ENCODE measurements at regions not wholly inside any gene's neighbourhood (a gene's known extent, or its start where the extent isn't known, plus 50 kb on each side); places are given as distances from the start of the nearest gene placed in this dataset.

DNA sequence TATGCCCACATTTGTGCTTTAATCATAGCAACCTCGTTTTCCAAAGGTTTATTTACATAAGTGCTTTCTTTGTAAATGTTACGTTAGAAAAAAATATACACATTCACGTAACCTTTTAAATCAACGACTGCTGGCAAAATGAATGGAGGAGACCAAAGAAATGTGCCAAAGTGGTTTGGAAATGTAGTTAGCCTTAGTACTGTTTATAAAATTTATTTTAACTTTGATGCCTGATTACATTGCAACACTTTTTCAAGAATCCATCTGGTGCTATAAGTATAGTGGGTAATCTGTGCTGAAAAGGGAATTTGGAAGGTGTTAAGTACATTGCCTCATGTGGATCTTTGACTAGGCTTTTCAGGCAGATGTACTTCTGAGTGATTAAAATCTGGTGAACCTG is 108.9 kb downstream of the IFI44 start (continued):
- TF ChIP-seq, protein P1, sequence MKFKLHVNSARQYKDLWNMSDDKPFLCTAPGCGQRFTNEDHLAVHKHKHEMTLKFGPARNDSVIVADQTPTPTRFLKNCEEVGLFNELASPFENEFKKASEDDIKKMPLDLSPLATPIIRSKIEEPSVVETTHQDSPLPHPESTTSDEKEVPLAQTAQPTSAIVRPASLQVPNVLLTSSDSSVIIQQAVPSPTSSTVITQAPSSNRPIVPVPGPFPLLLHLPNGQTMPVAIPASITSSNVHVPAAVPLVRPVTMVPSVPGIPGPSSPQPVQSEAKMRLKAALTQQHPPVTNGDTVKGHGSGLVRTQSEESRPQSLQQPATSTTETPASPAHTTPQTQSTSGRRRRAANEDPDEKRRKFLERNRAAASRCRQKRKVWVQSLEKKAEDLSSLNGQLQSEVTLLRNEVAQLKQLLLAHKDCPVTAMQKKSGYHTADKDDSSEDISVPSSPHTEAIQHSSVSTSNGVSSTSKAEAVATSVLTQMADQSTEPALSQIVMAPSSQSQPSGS (CRISPR knock-in tag; IDR thresholded peaks at IDR 0.05; ENCODE audit: borderline replicate concordance, low read depth) = no peak

DNA sequence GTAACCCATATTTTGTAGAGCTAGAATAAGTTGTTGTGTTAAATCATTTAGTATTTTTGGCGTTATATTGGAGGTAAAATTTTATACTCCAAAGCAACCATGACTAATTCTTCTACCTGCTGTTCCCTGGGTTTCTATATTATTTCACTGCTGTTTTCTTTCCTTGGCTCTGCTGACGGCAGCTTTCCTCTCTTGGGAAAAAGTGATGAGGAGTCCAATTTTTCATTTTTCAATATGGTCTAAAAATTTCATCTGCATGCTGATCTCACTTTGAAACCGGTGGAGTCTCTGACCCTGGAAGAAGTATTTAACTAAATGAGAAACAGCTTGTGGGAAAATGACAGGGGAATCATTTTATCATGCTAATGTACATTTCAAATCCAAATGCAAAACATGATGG is 110.2 kb downstream of the IFI44 start:
- H3K27me3 Mint-ChIP-seq (ENCODE audit: low read depth) = no peaks in the 10 kb centered on the region
- DNase-seq (ENCODE audit: low spot score) (no peak), ATAC-seq (no peak)
- no peaks in the 10 kb centered on the region for H3K36me3 Mint-ChIP-seq
- no peak overlapping the region for H3K27ac Mint-ChIP-seq
- H3K4me3 Mint-ChIP-seq = no peak overlapping the region
- TF ChIP-seq ZNF263 (CRISPR knock-in tag; IDR thresholded peaks at IDR 0.05; ENCODE audit: low read depth) = no peak
- TF ChIP-seq, protein P2, sequence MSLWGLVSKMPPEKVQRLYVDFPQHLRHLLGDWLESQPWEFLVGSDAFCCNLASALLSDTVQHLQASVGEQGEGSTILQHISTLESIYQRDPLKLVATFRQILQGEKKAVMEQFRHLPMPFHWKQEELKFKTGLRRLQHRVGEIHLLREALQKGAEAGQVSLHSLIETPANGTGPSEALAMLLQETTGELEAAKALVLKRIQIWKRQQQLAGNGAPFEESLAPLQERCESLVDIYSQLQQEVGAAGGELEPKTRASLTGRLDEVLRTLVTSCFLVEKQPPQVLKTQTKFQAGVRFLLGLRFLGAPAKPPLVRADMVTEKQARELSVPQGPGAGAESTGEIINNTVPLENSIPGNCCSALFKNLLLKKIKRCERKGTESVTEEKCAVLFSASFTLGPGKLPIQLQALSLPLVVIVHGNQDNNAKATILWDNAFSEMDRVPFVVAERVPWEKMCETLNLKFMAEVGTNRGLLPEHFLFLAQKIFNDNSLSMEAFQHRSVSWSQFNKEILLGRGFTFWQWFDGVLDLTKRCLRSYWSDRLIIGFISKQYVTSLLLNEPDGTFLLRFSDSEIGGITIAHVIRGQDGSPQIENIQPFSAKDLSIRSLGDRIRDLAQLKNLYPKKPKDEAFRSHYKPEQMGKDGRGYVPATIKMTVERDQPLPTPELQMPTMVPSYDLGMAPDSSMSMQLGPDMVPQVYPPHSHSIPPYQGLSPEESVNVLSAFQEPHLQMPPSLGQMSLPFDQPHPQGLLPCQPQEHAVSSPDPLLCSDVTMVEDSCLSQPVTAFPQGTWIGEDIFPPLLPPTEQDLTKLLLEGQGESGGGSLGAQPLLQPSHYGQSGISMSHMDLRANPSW (CRISPR knock-in tag; conservative IDR thresholded peaks at IDR 0.05; ENCODE audit: low read depth) = no peak
- TF ChIP-seq KAT7 (CRISPR knock-in tag; IDR thresholded peaks at IDR 0.05; ENCODE audit: borderline replicate concordance) = no peak
- TF ChIP-seq, protein P3, sequence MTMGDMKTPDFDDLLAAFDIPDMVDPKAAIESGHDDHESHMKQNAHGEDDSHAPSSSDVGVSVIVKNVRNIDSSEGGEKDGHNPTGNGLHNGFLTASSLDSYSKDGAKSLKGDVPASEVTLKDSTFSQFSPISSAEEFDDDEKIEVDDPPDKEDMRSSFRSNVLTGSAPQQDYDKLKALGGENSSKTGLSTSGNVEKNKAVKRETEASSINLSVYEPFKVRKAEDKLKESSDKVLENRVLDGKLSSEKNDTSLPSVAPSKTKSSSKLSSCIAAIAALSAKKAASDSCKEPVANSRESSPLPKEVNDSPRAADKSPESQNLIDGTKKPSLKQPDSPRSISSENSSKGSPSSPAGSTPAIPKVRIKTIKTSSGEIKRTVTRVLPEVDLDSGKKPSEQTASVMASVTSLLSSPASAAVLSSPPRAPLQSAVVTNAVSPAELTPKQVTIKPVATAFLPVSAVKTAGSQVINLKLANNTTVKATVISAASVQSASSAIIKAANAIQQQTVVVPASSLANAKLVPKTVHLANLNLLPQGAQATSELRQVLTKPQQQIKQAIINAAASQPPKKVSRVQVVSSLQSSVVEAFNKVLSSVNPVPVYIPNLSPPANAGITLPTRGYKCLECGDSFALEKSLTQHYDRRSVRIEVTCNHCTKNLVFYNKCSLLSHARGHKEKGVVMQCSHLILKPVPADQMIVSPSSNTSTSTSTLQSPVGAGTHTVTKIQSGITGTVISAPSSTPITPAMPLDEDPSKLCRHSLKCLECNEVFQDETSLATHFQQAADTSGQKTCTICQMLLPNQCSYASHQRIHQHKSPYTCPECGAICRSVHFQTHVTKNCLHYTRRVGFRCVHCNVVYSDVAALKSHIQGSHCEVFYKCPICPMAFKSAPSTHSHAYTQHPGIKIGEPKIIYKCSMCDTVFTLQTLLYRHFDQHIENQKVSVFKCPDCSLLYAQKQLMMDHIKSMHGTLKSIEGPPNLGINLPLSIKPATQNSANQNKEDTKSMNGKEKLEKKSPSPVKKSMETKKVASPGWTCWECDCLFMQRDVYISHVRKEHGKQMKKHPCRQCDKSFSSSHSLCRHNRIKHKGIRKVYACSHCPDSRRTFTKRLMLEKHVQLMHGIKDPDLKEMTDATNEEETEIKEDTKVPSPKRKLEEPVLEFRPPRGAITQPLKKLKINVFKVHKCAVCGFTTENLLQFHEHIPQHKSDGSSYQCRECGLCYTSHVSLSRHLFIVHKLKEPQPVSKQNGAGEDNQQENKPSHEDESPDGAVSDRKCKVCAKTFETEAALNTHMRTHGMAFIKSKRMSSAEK (CRISPR knock-in tag; IDR thresholded peaks at IDR 0.05; ENCODE audit: borderline replicate concordance) = no peak
- no peak for TF ChIP-seq GRHL2 (CRISPR knock-in tag; IDR thresholded peaks at IDR 0.05; ENCODE audit: insufficient replicate concordance, severe bottlenecking)
- no peak for TF ChIP-seq JUN (CRISPR knock-in tag; IDR thresholded peaks at IDR 0.05)
- TF ChIP-seq, protein P4, sequence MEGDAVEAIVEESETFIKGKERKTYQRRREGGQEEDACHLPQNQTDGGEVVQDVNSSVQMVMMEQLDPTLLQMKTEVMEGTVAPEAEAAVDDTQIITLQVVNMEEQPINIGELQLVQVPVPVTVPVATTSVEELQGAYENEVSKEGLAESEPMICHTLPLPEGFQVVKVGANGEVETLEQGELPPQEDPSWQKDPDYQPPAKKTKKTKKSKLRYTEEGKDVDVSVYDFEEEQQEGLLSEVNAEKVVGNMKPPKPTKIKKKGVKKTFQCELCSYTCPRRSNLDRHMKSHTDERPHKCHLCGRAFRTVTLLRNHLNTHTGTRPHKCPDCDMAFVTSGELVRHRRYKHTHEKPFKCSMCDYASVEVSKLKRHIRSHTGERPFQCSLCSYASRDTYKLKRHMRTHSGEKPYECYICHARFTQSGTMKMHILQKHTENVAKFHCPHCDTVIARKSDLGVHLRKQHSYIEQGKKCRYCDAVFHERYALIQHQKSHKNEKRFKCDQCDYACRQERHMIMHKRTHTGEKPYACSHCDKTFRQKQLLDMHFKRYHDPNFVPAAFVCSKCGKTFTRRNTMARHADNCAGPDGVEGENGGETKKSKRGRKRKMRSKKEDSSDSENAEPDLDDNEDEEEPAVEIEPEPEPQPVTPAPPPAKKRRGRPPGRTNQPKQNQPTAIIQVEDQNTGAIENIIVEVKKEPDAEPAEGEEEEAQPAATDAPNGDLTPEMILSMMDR (IDR thresholded peaks at IDR 0.05) = no peak
- TF ChIP-seq ZNF423 (CRISPR knock-in tag; IDR thresholded peaks at IDR 0.05) = no peak
- TF ChIP-seq CREB1 (CRISPR knock-in tag; IDR thresholded peaks at IDR 0.05) = no peak
- TF ChIP-seq, protein P5, sequence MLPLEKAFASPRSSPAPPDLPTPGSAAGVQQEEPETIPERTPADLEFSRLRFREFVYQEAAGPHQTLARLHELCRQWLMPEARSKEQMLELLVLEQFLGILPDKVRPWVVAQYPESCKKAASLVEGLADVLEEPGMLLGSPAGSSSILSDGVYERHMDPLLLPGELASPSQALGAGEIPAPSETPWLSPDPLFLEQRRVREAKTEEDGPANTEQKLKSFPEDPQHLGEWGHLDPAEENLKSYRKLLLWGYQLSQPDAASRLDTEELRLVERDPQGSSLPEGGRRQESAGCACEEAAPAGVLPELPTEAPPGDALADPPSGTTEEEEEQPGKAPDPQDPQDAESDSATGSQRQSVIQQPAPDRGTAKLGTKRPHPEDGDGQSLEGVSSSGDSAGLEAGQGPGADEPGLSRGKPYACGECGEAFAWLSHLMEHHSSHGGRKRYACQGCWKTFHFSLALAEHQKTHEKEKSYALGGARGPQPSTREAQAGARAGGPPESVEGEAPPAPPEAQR (CRISPR knock-in tag; IDR thresholded peaks at IDR 0.05) = no peak
- H3K4me1 Mint-ChIP-seq = no peaks in the 10 kb centered on the region
- POLR2A ChIA-PET = no interaction called here
- CTCF ChIA-PET = no interaction called here
- peaks cover 16% of the 10 kb centered on the region for H3K9me3 Mint-ChIP-seq

DNA sequence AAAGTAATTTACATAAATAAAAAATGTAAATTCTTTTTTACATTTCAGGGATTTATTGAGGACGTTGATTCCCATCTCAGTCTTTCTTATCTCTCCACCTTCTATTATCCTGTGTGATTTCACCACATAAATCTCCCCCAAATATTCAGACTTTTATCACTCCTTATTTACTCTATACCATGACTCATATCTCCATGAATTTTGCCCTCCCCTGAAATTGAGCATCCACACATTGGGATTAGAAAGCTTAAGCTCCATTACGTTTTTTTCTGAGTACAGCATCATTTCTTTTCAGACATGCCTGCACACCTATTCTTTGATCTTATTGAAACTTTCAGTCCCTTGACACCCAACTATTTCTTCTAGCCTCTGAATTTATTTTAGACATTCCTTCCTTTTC is 111.2 kb downstream of the IFI44 start:
- no peak for DNase-seq (ENCODE audit: low spot score)
- Mint-ChIP-seq H3K9me3 (peaks cover 16% of the 10 kb centered on the region), H3K4me1 (no peaks in the 10 kb centered on the region), H3K36me3 (no peaks in the 10 kb centered on the region), H3K27ac (no peak overlapping the region), H3K27me3 (ENCODE audit: low read depth) (no peaks in the 10 kb centered on the region; the same call in 1 of the 2 replicates), H3K4me3 (no peak overlapping the region)
- CTCF ChIA-PET = no interaction called here
- POLR2A ChIA-PET = no interaction called here
- no peak for ATAC-seq
- TF ChIP-seq, protein P2 (CRISPR knock-in tag; conservative IDR thresholded peaks at IDR 0.05; ENCODE audit: low read depth) = no peak
- no peak for TF ChIP-seq NFATC4 (CRISPR knock-in tag; IDR thresholded peaks at IDR 0.05)
- TF ChIP-seq, protein P6, sequence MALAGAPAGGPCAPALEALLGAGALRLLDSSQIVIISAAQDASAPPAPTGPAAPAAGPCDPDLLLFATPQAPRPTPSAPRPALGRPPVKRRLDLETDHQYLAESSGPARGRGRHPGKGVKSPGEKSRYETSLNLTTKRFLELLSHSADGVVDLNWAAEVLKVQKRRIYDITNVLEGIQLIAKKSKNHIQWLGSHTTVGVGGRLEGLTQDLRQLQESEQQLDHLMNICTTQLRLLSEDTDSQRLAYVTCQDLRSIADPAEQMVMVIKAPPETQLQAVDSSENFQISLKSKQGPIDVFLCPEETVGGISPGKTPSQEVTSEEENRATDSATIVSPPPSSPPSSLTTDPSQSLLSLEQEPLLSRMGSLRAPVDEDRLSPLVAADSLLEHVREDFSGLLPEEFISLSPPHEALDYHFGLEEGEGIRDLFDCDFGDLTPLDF (CRISPR knock-in tag; IDR thresholded peaks at IDR 0.05) = no peak
- TF ChIP-seq CBFB (CRISPR knock-in tag; IDR thresholded peaks at IDR 0.05; ENCODE audit: low read depth) = no peak
- TF ChIP-seq, protein P4 (IDR thresholded peaks at IDR 0.05) = no peak
